A549 (cell line): ENCODE measurements at regions not wholly inside any gene's neighbourhood (a gene's known extent, or its start where the extent isn't known, plus 50 kb on each side); places are given as distances from the start of the nearest gene placed in this dataset.

Source experiments
- ATAC-seq, 2 experiments: fragments of 200-7000 bp in 1 of 2; fragments of >200 bp in 1 of 2; cut with Nextera tagmentation in 1 of 2; cut with Tn5 transposase in 1 of 2; 3 replicates each; pipeline versions ENCODE4 v1.8.0 to v1.9.1; 2018 to 2020; ENCODE audit warnings: mild to moderate bottlenecking in 1 of 2, moderate library complexity in 1 of 2
- CTCF ChIA-PET: fragments of 300-600 bp; sonication (Branson Sonifier 250); formaldehyde crosslinking; extraction: SDS; loops from one replicate; lab custom pipeline; 2021; ENCODE audit warnings: antibody characterized with exemption, inconsistent platforms; lab: Yijun Ruan, JAX
- POLR2A ChIA-PET: fragments of 350-600 bp; formaldehyde crosslinking; extraction: SDS; loops from one replicate; lab custom pipeline; 2021; ENCODE audit warnings: antibody characterized with exemption, inconsistent platforms; lab: Yijun Ruan, JAX
- DNase-seq, 2 experiments: peaks; one replicate each; pipeline versions ENCODE4 v3.0.0 to v3.0.0-alpha.2; 2011 to 2016; ENCODE audit warnings: low read depth in 1 of 2, low spot score in 1 of 2
- FAIRE-seq: peaks from 2 replicates; lab custom pipeline; 2011; peaks lifted over from hg19 to GRCh38; lab: Jason Lieb, UNC
- H3K27ac ChIP-seq, 2 experiments: fragments of >200 bp; sonication (Bioruptor Twin); formaldehyde crosslinking; 3 replicates each; pipeline ENCODE4 v1.5.1; 2016 to 2017
- H3K4me1 ChIP-seq: fragments of >200 bp; sonication (Bioruptor Twin); formaldehyde crosslinking; 3 replicates; pipeline ENCODE4 v1.6.1; 2016
- H3K4me2 ChIP-seq: fragments of >200 bp; sonication (Bioruptor Twin); formaldehyde crosslinking; 3 replicates; pipeline ENCODE4 v1.6.1; 2016
- H3K4me3 ChIP-seq: fragments of >200 bp; sonication (Bioruptor Twin); formaldehyde crosslinking; 3 replicates; pipeline ENCODE4 v1.5.1; 2016
- H3K9me3 ChIP-seq: fragments of >200 bp; sonication (Bioruptor Twin); formaldehyde crosslinking; 3 replicates; pipeline ENCODE4 v1.6.1; 2016
- BHLHE40 ChIP-seq: IDR thresholded peaks from 2 replicates; pipeline ENCODE4 v1.6.1; 2012; ENCODE audit warnings: low read depth, low read length, inconsistent platforms
- CEBPB ChIP-seq, 2 experiments: fragments of >200 bp in 1 of 2; sonication (Bioruptor Twin) in 1 of 2; formaldehyde crosslinking in 1 of 2; IDR thresholded peaks; 2 replicates each; pipeline ENCODE4 v1.6.1; 2012 to 2016
- CHD2 ChIP-seq: fragments of 150-350 bp; IDR thresholded peaks from 2 replicates; pipeline ENCODE4 v1.6.1; 2014; ENCODE audit warnings: low read length; ENCODE audit not compliant: partially characterized antibody
- CTCF ChIP-seq: fragments of >200 bp; sonication (Bioruptor Twin); formaldehyde crosslinking; IDR thresholded peaks from 3 replicates; pipeline ENCODE4 v1.5.1; 2016
- HEYL ChIP-seq: fragments of 250-450 bp; sonication (Bioruptor Pico); IDR thresholded peaks from 2 replicates; pipeline ENCODE4 v1.8.0; 2021; ENCODE audit warnings: mild to moderate bottlenecking, moderate library complexity
- HMGXB4 ChIP-seq: fragments of 250-450 bp; sonication (Bioruptor Pico); IDR thresholded peaks from 2 replicates; pipeline ENCODE4 v1.5.0; 2021; ENCODE audit warnings: mild to moderate bottlenecking, moderate library complexity, borderline replicate concordance
- HOXA7 ChIP-seq: fragments of 250-450 bp; sonication (Bioruptor Pico); IDR thresholded peaks from 2 replicates; pipeline ENCODE4 v1.5.0; 2020; ENCODE audit warnings: mild to moderate bottlenecking, moderate library complexity
- MYC ChIP-seq: IDR thresholded peaks from 2 replicates; pipeline ENCODE4 v1.6.1; 2012; ENCODE audit warnings: mild to moderate bottlenecking, inconsistent platforms, low read length, improper control_type of control experiment, borderline replicate concordance
- NPAS2 ChIP-seq: fragments of 250-450 bp; sonication (Bioruptor Pico); IDR thresholded peaks from 2 replicates; pipeline ENCODE4 v1.8.0; 2022; ENCODE audit warnings: mild to moderate bottlenecking, moderate library complexity, borderline replicate concordance
- NR3C1 ChIP-seq: fragments of >200 bp; sonication (Bioruptor Twin); formaldehyde crosslinking; IDR thresholded peaks from 3 replicates; pipeline ENCODE4 v1.6.1; 2017
- POLR2A ChIP-seq: IDR thresholded peaks from 2 replicates; pipeline ENCODE4 v1.6.1; 2012; ENCODE audit warnings: mild to moderate bottlenecking, low read length
- RAD21 ChIP-seq, 2 experiments: fragments of >200 bp in 1 of 2; sonication (Bioruptor Twin) in 1 of 2; formaldehyde crosslinking in 1 of 2; IDR thresholded peaks in 1 of 2; conservative IDR thresholded peaks in 1 of 2; 2 replicates in 1 of 2; 3 replicates in 1 of 2; pipeline ENCODE4 v1.6.1; 2012 to 2018; ENCODE audit warnings: inconsistent platforms in 1 of 2
- SMC3 ChIP-seq: fragments of >200 bp; sonication (Bioruptor Twin); formaldehyde crosslinking; IDR thresholded peaks from 3 replicates; pipeline ENCODE4 v1.6.1; 2018; ENCODE audit warnings: inconsistent platforms
- TP53 ChIP-seq: fragments of 250-450 bp; sonication (Bioruptor Pico); IDR thresholded peaks from 2 replicates; pipeline ENCODE4 v1.5.0; 2021; ENCODE audit warnings: mild to moderate bottlenecking, moderate library complexity
- ZFP36 ChIP-seq: fragments of 450-650 bp; IDR thresholded peaks from 2 replicates; pipeline ENCODE4 v1.6.1; 2014; ENCODE audit warnings: borderline replicate concordance; ENCODE audit not compliant: partially characterized antibody
- ZNF302 ChIP-seq: fragments of 250-450 bp; sonication (Bioruptor Pico); IDR thresholded peaks from 2 replicates; pipeline ENCODE4 v1.9.0; 2021; ENCODE audit warnings: inconsistent platforms, mild to moderate bottlenecking, moderate library complexity
- WGBS: methylation state at CpG from one replicate; pipeline ENCODE4 v1.1.6; 2017; ENCODE audit errors: missing lambda C conversion rate; 5-methylcytosine and 5-hydroxymethylcytosine counted together
- TF ChIP-seq, protein P1 (sequence below): fragments of 450-650 bp; IDR thresholded peaks from 2 replicates; pipeline ENCODE4 v1.6.1; 2014; ENCODE audit warnings: antibody characterized with exemption
- TF ChIP-seq, protein P2 (sequence below): fragments of >200 bp; sonication (Bioruptor Twin); formaldehyde crosslinking; IDR thresholded peaks from 3 replicates; pipeline ENCODE4 v1.6.1; 2016
- TF ChIP-seq, protein P3 (sequence below): fragments of 200-600 bp; sonication (generic); IDR thresholded peaks from 2 replicates; pipeline ENCODE4 v1.6.1; 2016; ENCODE audit warnings: antibody characterized with exemption, mild to moderate bottlenecking, moderate library complexity

DNA sequence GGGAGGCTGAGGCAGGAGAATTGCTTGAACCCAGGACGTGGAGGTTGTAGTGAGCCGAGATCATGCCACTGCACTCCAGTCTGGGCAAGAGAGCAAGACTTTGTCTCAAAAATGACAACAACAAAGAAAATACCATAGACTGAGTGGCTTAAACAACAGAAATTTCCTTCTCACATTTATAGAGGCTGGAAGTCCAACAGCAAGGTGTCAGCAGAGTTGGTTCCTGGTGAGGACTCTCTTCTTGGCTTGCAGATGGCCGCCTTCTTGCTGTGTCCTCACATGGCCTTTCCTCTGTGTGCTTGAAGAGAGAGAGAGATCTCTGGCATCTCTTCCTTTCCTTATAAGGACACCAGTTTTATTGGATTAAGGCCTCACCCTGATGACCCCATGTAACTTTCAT lies 56.1 kb upstream of the ADGRE5 start:
- H3K4me3 ChIP-seq = no peak overlapping the region
- H3K27ac ChIP-seq = no peak overlapping the region
- WGBS = 82% methylated on average over 3 of the region's 3 CpGs
- CTCF ChIA-PET = no interaction called here
- H3K9me3 ChIP-seq = peaks cover 5% of the 10 kb centered on the region; the same call in 1 of the 3 replicates
- FAIRE-seq (no peak), ATAC-seq (no peak)
- no peaks in the 10 kb centered on the region for H3K4me1 ChIP-seq
- TF ChIP-seq BHLHE40 (no peak), NPAS2 (CRISPR knock-in tag) (no peak), RAD21 (conservative IDR thresholded peaks at IDR 0.05 in 1 of 2, IDR thresholded peaks at IDR 0.05 in 1 of 2) (no peak), ZFP36 (no peak), HMGXB4 (CRISPR knock-in tag) (no peak), HOXA7 (no peak), MYC (no peak), SMC3 (no peak), CHD2 (no peak), HEYL (no peak), CTCF (no peak), POLR2A (no peak), ZNF302 (CRISPR knock-in tag) (no peak), CEBPB (IDR thresholded peaks at IDR 0.05) (no peak), NR3C1 (no peak), TP53 (CRISPR knock-in tag) (no peak)
- TF ChIP-seq, protein P1, sequence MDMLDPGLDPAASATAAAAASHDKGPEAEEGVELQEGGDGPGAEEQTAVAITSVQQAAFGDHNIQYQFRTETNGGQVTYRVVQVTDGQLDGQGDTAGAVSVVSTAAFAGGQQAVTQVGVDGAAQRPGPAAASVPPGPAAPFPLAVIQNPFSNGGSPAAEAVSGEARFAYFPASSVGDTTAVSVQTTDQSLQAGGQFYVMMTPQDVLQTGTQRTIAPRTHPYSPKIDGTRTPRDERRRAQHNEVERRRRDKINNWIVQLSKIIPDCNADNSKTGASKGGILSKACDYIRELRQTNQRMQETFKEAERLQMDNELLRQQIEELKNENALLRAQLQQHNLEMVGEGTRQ = no peak
- TF ChIP-seq, protein P2, sequence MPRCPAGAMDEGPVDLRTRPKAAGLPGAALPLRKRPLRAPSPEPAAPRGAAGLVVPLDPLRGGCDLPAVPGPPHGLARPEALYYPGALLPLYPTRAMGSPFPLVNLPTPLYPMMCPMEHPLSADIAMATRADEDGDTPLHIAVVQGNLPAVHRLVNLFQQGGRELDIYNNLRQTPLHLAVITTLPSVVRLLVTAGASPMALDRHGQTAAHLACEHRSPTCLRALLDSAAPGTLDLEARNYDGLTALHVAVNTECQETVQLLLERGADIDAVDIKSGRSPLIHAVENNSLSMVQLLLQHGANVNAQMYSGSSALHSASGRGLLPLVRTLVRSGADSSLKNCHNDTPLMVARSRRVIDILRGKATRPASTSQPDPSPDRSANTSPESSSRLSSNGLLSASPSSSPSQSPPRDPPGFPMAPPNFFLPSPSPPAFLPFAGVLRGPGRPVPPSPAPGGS = no peak
- TF ChIP-seq, protein P3, sequence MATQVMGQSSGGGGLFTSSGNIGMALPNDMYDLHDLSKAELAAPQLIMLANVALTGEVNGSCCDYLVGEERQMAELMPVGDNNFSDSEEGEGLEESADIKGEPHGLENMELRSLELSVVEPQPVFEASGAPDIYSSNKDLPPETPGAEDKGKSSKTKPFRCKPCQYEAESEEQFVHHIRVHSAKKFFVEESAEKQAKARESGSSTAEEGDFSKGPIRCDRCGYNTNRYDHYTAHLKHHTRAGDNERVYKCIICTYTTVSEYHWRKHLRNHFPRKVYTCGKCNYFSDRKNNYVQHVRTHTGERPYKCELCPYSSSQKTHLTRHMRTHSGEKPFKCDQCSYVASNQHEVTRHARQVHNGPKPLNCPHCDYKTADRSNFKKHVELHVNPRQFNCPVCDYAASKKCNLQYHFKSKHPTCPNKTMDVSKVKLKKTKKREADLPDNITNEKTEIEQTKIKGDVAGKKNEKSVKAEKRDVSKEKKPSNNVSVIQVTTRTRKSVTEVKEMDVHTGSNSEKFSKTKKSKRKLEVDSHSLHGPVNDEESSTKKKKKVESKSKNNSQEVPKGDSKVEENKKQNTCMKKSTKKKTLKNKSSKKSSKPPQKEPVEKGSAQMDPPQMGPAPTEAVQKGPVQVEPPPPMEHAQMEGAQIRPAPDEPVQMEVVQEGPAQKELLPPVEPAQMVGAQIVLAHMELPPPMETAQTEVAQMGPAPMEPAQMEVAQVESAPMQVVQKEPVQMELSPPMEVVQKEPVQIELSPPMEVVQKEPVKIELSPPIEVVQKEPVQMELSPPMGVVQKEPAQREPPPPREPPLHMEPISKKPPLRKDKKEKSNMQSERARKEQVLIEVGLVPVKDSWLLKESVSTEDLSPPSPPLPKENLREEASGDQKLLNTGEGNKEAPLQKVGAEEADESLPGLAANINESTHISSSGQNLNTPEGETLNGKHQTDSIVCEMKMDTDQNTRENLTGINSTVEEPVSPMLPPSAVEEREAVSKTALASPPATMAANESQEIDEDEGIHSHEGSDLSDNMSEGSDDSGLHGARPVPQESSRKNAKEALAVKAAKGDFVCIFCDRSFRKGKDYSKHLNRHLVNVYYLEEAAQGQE = no peak
- TF ChIP-seq, all 56 proteins: peak for 0
- DNase-seq = no peak
- no peak overlapping the region for H3K4me2 ChIP-seq
- POLR2A ChIA-PET = no interaction called here
